Activated T-cell treated with anti-CD3 and anti-CD28 coated beads, Interleukin-2, amount 50 U/mL, for 72 hours (primary cell): ENCODE measurements at regions not wholly inside any gene's neighbourhood (a gene's known extent, or its start where the extent isn't known, plus 50 kb on each side); places are given as distances from the start of the nearest gene placed in this dataset.

Experiments
- ATAC-seq, 2 donors: fragments of 150-1000 bp; cut with Tn5 transposase; replicated peaks in 1 of 2; 2 replicates each; pipeline ENCODE4 v1.10.0; 2021; ENCODE audit warnings: moderate library complexity in 2 of 2, mild to moderate bottlenecking in 1 of 2
- DNase-seq, 2 donors: peaks; one replicate each; pipeline ENCODE4 v3.0.0; 2021 to 2022; ENCODE audit warnings: mixed read lengths in 1 of 2
- H3K27ac Mint-ChIP-seq: one replicate; pipeline ENCODE4 v1.8.0; 2022; ENCODE audit warnings: mild to moderate bottlenecking, moderate library complexity, mixed read lengths
- H3K27me3 Mint-ChIP-seq: one replicate; pipeline ENCODE4 v1.8.0; 2022; ENCODE audit warnings: low read depth, mixed read lengths
- H3K36me3 Mint-ChIP-seq, 2 donors: one replicate each; pipeline ENCODE4 v1.8.0; 2022; ENCODE audit warnings: mixed read lengths in 2 of 2, mild to moderate bottlenecking in 1 of 2; ENCODE audit not compliant: insufficient read depth in 2 of 2
- H3K4me1 Mint-ChIP-seq: one replicate; pipeline ENCODE4 v1.8.0; 2022; ENCODE audit warnings: low read depth, mixed read lengths
- H3K4me3 Mint-ChIP-seq, 2 donors: one replicate each; pipeline ENCODE4 v1.8.0; 2022; ENCODE audit warnings: mild to moderate bottlenecking in 2 of 2, mixed read lengths in 2 of 2, moderate library complexity in 2 of 2
- H3K9me3 Mint-ChIP-seq, 2 donors: one replicate each; pipeline ENCODE4 v1.8.0; 2022; ENCODE audit warnings: mixed read lengths in 2 of 2

GRCh38 chr21:23039846-23040245 is 2041.6 kb downstream of the NCAM2 start:
- Mint-ChIP-seq H3K27ac (no peak overlapping the region), H3K36me3 (no peaks in the 10 kb centered on the region), H3K4me3 (no peak overlapping the region), H3K27me3 (no peaks in the 10 kb centered on the region), H3K4me1 (no peaks in the 10 kb centered on the region), H3K9me3 (no peaks in the 10 kb centered on the region)
- no peak for DNase-seq
- no peak for ATAC-seq

- no peak overlapping the region for H3K4me3 Mint-ChIP-seq
- no peak overlapping the region for H3K27ac Mint-ChIP-seq
- H3K36me3 Mint-ChIP-seq, result no peaks in the 10 kb centered on the region
- no peaks in the 10 kb centered on the region for H3K27me3 Mint-ChIP-seq
- DNase-seq (no peak), ATAC-seq (no peak)
- peaks cover 1 to 4% of the 10 kb centered on the region in 2 donors for H3K9me3 Mint-ChIP-seq
- no peaks in the 10 kb centered on the region for H3K4me1 Mint-ChIP-seq
These were observed 2047.7 kb downstream of the NCAM2 start for GRCh38 chr21:23045955-23046354.

GRCh38 chr21:23067672-23068071 is 2069.5 kb downstream of the NCAM2 start:
- DNase-seq, result no peak
- Mint-ChIP-seq H3K36me3 (no peaks in the 10 kb centered on the region), H3K4me3 (no peak overlapping the region), H3K27me3 (no peaks in the 10 kb centered on the region), H3K9me3 (peaks cover 0 to 6% of the 10 kb centered on the region in 2 donors), H3K27ac (no peak overlapping the region), H3K4me1 (no peaks in the 10 kb centered on the region)
- no peak for ATAC-seq

GRCh38 chr21:23083242-23083641 is 2085.0 kb downstream of the NCAM2 start:
- no peak for ATAC-seq
- H3K4me3 Mint-ChIP-seq, result no peak overlapping the region
- no peaks in the 10 kb centered on the region for H3K4me1 Mint-ChIP-seq
- H3K36me3 Mint-ChIP-seq, result no peaks in the 10 kb centered on the region
- DNase-seq, result no peak
- no peak overlapping the region for H3K27ac Mint-ChIP-seq
- H3K9me3 Mint-ChIP-seq, result peaks cover 2% of the 10 kb centered on the region in 2 donors
- H3K27me3 Mint-ChIP-seq, result no peaks in the 10 kb centered on the region

GRCh38 chr21:23093259-23093658 is 2095.1 kb downstream of the NCAM2 start:
- Mint-ChIP-seq H3K27me3 (no peaks in the 10 kb centered on the region), H3K4me1 (no peaks in the 10 kb centered on the region), H3K36me3 (no peaks in the 10 kb centered on the region), H3K27ac (no peak overlapping the region), H3K9me3 (peaks cover 4 to 7% of the 10 kb centered on the region in 2 donors), H3K4me3 (no peak overlapping the region)
- DNase-seq (no peak), ATAC-seq (no peak)

- no peaks in the 10 kb centered on the region for H3K36me3 Mint-ChIP-seq
- no peak overlapping the region for H3K4me3 Mint-ChIP-seq
- no peaks in the 10 kb centered on the region for H3K4me1 Mint-ChIP-seq
- H3K27ac Mint-ChIP-seq, result no peak overlapping the region
- ATAC-seq (no peak), DNase-seq (no peak)
- H3K27me3 Mint-ChIP-seq, result no peaks in the 10 kb centered on the region
- peaks cover 2% of the 10 kb centered on the region in 2 donors for H3K9me3 Mint-ChIP-seq
These were observed 2101.0 kb downstream of the NCAM2 start for GRCh38 chr21:23099185-23099584.

GRCh38 chr21:23101111-23101510 is 2102.9 kb downstream of the NCAM2 start:
- H3K27me3 Mint-ChIP-seq, result no peaks in the 10 kb centered on the region
- no peak overlapping the region for H3K4me3 Mint-ChIP-seq
- peaks cover 2% of the 10 kb centered on the region in 2 donors for H3K9me3 Mint-ChIP-seq
- DNase-seq, result no peak
- H3K27ac Mint-ChIP-seq, result no peak overlapping the region
- no peaks in the 10 kb centered on the region for H3K36me3 Mint-ChIP-seq
- ATAC-seq, result no peak
- H3K4me1 Mint-ChIP-seq, result no peaks in the 10 kb centered on the region

GRCh38 chr21:23108533-23108932 is 2110.3 kb downstream of the NCAM2 start:
- Mint-ChIP-seq H3K36me3 (no peaks in the 10 kb centered on the region), H3K27ac (no peak overlapping the region), H3K4me1 (no peaks in the 10 kb centered on the region), H3K27me3 (no peaks in the 10 kb centered on the region), H3K9me3 (no peaks in the 10 kb centered on the region), H3K4me3 (no peak overlapping the region)
- DNase-seq (no peak), ATAC-seq (no peak)

GRCh38 chr21:23111070-23111600 is 2112.9 kb downstream of the NCAM2 start:
- Mint-ChIP-seq H3K4me3 (no peak overlapping the region), H3K9me3 (no peaks in the 10 kb centered on the region)

GRCh38 chr21:23119491-23119890 is 2121.3 kb downstream of the NCAM2 start:
- no peak overlapping the region for H3K4me3 Mint-ChIP-seq
- H3K4me1 Mint-ChIP-seq, result no peaks in the 10 kb centered on the region
- H3K27me3 Mint-ChIP-seq, result no peaks in the 10 kb centered on the region
- no peak for DNase-seq
- H3K36me3 Mint-ChIP-seq, result no peaks in the 10 kb centered on the region
- peaks cover 0 to 2% of the 10 kb centered on the region in 2 donors for H3K9me3 Mint-ChIP-seq
- ATAC-seq, result no peak
- H3K27ac Mint-ChIP-seq, result no peak overlapping the region

More at GRCh38 chr21:23111070-23111600, 2112.9 kb downstream of the NCAM2 start:
- H3K27ac Mint-ChIP-seq, result no peak overlapping the region
- no peak for DNase-seq
- ATAC-seq, result no peak
- H3K27me3 Mint-ChIP-seq, result no peaks in the 10 kb centered on the region
- H3K4me1 Mint-ChIP-seq, result no peaks in the 10 kb centered on the region
- no peaks in the 10 kb centered on the region for H3K36me3 Mint-ChIP-seq

- Mint-ChIP-seq H3K36me3 (no peaks in the 10 kb centered on the region), H3K4me1 (no peaks in the 10 kb centered on the region), H3K4me3 (no peak overlapping the region), H3K27ac (no peak overlapping the region), H3K27me3 (no peaks in the 10 kb centered on the region), H3K9me3 (no peaks in the 10 kb centered on the region)
- ATAC-seq, result no peak
- DNase-seq, result no peak
These were observed 2129.8 kb downstream of the NCAM2 start for GRCh38 chr21:23127973-23128372.

- ATAC-seq (no peak), DNase-seq (no peak)
- Mint-ChIP-seq H3K27me3 (no peaks in the 10 kb centered on the region), H3K9me3 (peaks cover 0 to 4% of the 10 kb centered on the region in 2 donors), H3K4me1 (no peaks in the 10 kb centered on the region), H3K36me3 (no peaks in the 10 kb centered on the region), H3K4me3 (no peak overlapping the region), H3K27ac (no peak overlapping the region)
These were observed 2132.1 kb downstream of the NCAM2 start for GRCh38 chr21:23130308-23130707.

GRCh38 chr21:23131177-23131576 is 2133.0 kb downstream of the NCAM2 start:
- no peak for ATAC-seq
- no peak for DNase-seq

GRCh38 chr21:23138797-23139196 is 2140.6 kb downstream of the NCAM2 start:
- DNase-seq, result no peak
- Mint-ChIP-seq H3K27me3 (no peaks in the 10 kb centered on the region), H3K27ac (no peak overlapping the region), H3K36me3 (no peaks in the 10 kb centered on the region), H3K9me3 (peaks cover 0 to 7% of the 10 kb centered on the region in 2 donors), H3K4me1 (no peaks in the 10 kb centered on the region), H3K4me3 (no peak overlapping the region)
- ATAC-seq, result no peak

More at GRCh38 chr21:23131177-23131576, 2133.0 kb downstream of the NCAM2 start:
- no peak overlapping the region for H3K4me3 Mint-ChIP-seq
- no peaks in the 10 kb centered on the region for H3K27me3 Mint-ChIP-seq
- no peaks in the 10 kb centered on the region for H3K4me1 Mint-ChIP-seq
- H3K27ac Mint-ChIP-seq, result no peak overlapping the region
- no peaks in the 10 kb centered on the region for H3K36me3 Mint-ChIP-seq
- peaks cover 0 to 4% of the 10 kb centered on the region in 2 donors for H3K9me3 Mint-ChIP-seq
